ENCODE measurements at regions not wholly inside any gene's neighbourhood (a gene's known extent, or its start where the extent isn't known, plus 50 kb on each side); places are given as distances from the start of the nearest gene placed in this dataset.

DNA sequence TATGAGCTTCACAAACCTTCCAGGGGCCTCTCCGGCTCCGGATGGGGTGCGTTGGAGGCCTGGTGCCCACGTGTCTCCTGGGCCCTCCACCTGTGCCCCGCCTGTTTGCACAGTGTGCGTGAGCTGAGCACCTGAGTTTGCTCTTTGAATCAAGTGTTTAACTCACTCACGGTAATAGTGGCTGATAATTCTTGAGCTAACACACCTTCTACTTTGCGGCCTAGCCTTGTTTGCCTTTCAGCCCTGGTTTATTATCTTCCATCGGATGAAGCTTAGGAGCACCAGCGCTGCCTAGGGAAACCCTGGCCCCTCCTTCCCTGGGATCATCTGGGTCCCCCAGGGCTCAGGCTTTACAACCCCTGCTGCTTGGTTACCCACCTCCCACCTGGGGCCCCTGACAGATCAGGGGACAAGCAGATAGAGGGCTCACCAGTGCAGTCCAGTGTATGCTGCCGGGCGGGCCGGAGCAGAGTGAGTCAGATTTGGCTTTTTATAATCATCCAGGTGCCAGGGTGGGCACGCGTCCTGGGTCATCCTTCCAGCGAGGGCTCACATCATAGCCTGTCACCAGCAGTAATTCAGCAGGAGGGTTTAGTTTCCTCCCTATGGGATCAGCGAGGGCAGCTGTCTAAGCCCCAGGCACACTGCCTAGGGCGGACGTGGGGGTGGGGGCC, 62.8 kb upstream of the RFLNA start:
- Histone ChIP-seq H3K36me3 (ENCODE audit: control insufficient read depth, insufficient read depth, low read length) (no peaks in the 10 kb centered on the region), H3K9me1 (ENCODE audit: control insufficient read depth, insufficient read depth, low read length) (no peaks in the 10 kb centered on the region), H4K20me1 (replicated peaks; ENCODE audit: control insufficient read depth, insufficient read depth, low read length) (no peaks in the 10 kb centered on the region; the same call in 1 of the 2 replicates), H3K4me3 (no peak overlapping the region), H3K4me2 (ENCODE audit: insufficient read depth, low read length) (no peak overlapping the region), H3K27me3 (ENCODE audit: control insufficient read depth in 2 of 2, insufficient read depth in 2 of 2, low read length in 2 of 2) (peaks cover 13 to 47% of the 10 kb centered on the region in 2 experiments; a peak in 4 of 5 replicates), H2AFZ (ENCODE audit: low read depth, low read length) (no peak overlapping the region), H3K27ac (ENCODE audit: extremely low read depth, low read depth, low read length) (no peak overlapping the region), H3K9ac (ENCODE audit: insufficient read depth in 1 of 2, low read depth in 2 of 2, low read length in 2 of 2) (no peak overlapping the region), H3K79me2 (ENCODE audit: control insufficient read depth, insufficient read depth, low read length) (no peaks in the 10 kb centered on the region), H3K9me3 (replicated peaks; ENCODE audit: control insufficient read depth, insufficient read depth, low read depth, low read length) (no peaks in the 10 kb centered on the region), H3K4me1 (replicated peaks in 1 of 2; ENCODE audit: control insufficient read depth in 2 of 2, insufficient read depth in 2 of 2, low read length in 2 of 2) (peaks cover 0 to 8% of the 10 kb centered on the region in 2 experiments; a peak in 2 of 5 replicates)
- CTCF ChIA-PET (ENCODE audit: low intra/inter-chr PET ratio): no interaction called here
- DNase-seq (ENCODE audit: extremely low read depth in 1 of 4, low spot score in 3 of 4) (no peak), ATAC-seq (no peak), FAIRE-seq (no peak)
- BruUV-seq (replicated peaks): no TSS peak
- WGBS (ENCODE audit: insufficient coverage, low coverage, missing lambda C conversion rate): 12% methylated on average over 16 of the region's 19 CpGs
- POLR2A ChIA-PET: interaction anchor here (1.2 kb wide), 1 partner anchor 33 kb away, joined by 3 read pairs; no protein-coding TSS in a partner anchor
- intact Hi-C loops (cut with micrococcal nuclease): no loop called here
- no peak for TF ChIP-seq SIN3B (IDR thresholded peaks at IDR 0.05; ENCODE audit: low read depth)
- TF ChIP-seq TAF7 (tag; IDR thresholded peaks at IDR 0.05): no peak
- no peak for TF ChIP-seq NCOA4 (IDR thresholded peaks at IDR 0.05; ENCODE audit: partially characterized antibody)
- TF ChIP-seq, protein P1, sequence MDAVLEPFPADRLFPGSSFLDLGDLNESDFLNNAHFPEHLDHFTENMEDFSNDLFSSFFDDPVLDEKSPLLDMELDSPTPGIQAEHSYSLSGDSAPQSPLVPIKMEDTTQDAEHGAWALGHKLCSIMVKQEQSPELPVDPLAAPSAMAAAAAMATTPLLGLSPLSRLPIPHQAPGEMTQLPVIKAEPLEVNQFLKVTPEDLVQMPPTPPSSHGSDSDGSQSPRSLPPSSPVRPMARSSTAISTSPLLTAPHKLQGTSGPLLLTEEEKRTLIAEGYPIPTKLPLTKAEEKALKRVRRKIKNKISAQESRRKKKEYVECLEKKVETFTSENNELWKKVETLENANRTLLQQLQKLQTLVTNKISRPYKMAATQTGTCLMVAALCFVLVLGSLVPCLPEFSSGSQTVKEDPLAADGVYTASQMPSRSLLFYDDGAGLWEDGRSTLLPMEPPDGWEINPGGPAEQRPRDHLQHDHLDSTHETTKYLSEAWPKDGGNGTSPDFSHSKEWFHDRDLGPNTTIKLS (IDR thresholded peaks at IDR 0.05; ENCODE audit: borderline replicate concordance, low read depth): no peak
- TF ChIP-seq MXI1 (IDR thresholded peaks at IDR 0.05; ENCODE audit: low read depth, low read length): no peak
- no peak for TF ChIP-seq ILF3 (IDR thresholded peaks at IDR 0.05; ENCODE audit: borderline replicate concordance)
- in situ Hi-C loops (cut with MboI): no loop called here
